ENCODE measurements at regions not wholly inside any gene's neighbourhood (a gene's known extent, or its start where the extent isn't known, plus 50 kb on each side); places are given as distances from the start of the nearest gene placed in this dataset.

DNA sequence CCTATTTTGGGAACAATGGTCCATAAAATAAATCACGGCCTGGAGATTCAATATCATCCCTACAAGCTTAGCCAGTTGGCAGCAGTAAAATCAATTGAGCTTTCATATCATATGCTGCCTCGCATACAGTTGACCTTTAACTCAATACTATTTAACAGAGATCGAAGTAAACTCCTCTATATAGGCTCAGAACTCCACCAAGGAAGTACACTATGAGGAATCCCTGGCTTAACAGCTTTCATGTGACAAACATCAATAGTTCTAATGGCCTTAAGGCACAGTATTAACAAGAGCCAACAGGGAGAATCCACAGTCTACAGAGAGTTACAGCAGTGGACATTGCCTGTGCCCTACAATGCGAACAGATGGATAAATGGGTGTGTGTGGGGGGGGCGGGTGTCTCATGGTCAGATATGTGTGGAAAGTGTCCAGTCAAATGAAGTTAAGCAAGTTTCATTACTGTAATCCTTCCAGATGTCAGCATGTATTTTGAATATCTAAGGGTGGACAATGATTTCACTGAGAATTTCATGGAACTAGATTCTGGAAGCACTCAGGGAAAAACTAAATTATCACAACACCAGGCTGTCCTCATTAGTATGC, 98.2 kb upstream of the FAM9B start:
- TF ChIP-seq, protein P1, sequence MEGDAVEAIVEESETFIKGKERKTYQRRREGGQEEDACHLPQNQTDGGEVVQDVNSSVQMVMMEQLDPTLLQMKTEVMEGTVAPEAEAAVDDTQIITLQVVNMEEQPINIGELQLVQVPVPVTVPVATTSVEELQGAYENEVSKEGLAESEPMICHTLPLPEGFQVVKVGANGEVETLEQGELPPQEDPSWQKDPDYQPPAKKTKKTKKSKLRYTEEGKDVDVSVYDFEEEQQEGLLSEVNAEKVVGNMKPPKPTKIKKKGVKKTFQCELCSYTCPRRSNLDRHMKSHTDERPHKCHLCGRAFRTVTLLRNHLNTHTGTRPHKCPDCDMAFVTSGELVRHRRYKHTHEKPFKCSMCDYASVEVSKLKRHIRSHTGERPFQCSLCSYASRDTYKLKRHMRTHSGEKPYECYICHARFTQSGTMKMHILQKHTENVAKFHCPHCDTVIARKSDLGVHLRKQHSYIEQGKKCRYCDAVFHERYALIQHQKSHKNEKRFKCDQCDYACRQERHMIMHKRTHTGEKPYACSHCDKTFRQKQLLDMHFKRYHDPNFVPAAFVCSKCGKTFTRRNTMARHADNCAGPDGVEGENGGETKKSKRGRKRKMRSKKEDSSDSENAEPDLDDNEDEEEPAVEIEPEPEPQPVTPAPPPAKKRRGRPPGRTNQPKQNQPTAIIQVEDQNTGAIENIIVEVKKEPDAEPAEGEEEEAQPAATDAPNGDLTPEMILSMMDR (IDR thresholded peaks at IDR 0.05; ENCODE audit: insufficient read depth, low read depth, low read length) = no peak
- DNase-seq (ENCODE audit: low read depth) = peak; percentile 13
- no peak overlapping the region for H3K4me3 ChIP-seq (ENCODE audit: low read depth, low read length)

DNA sequence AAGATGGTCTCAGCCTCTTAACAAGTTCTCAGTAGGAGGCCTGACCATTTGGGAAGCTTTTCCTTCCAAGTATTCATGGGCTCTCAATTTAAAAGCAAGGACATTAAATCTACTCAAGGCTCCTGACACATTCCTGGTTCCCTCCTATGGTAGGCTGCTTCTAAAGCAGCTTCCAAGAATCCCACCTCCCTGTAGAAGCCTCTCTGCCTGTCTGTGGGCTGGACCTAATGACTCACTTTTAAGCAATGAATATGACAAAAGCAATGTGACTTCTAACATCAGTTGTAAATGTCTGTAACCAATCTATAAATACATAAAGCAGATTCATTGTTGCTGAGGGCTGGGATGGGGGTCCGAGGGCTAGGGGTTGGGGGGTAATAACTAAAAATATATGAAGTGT, 99.5 kb upstream of the FAM9B start:
- DNase-seq (ENCODE audit: low read depth) = peak; percentile 40
- no peak overlapping the region for H3K4me3 ChIP-seq (ENCODE audit: low read depth, low read length)
- TF ChIP-seq, protein P1 (IDR thresholded peaks at IDR 0.05; ENCODE audit: insufficient read depth, low read depth, low read length) = no peak

DNA sequence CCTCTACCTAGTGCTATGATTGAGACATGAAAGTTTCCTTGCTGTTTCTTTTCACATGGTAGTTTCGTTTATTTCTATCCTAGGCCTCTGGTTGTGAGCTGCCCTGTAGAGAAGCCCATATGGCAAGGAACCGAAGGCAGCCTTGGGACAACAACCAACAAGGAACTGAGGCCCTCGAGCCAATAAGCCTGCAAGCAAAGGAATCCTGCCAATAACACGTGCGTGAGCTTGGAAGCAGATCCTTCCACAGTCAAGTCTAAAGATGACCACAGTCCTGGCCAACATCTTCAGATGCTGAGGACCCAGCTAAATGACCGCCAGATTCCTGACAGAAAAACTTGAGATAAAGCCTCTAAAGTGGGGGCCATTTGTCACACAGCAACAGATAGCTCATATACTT, 100.4 kb upstream of the FAM9B start:
- H3K4me3 ChIP-seq (ENCODE audit: low read depth, low read length) = no peak overlapping the region
- TF ChIP-seq, protein P1 (IDR thresholded peaks at IDR 0.05; ENCODE audit: insufficient read depth, low read depth, low read length) = no peak
- DNase-seq (ENCODE audit: low read depth) = no peak

DNA sequence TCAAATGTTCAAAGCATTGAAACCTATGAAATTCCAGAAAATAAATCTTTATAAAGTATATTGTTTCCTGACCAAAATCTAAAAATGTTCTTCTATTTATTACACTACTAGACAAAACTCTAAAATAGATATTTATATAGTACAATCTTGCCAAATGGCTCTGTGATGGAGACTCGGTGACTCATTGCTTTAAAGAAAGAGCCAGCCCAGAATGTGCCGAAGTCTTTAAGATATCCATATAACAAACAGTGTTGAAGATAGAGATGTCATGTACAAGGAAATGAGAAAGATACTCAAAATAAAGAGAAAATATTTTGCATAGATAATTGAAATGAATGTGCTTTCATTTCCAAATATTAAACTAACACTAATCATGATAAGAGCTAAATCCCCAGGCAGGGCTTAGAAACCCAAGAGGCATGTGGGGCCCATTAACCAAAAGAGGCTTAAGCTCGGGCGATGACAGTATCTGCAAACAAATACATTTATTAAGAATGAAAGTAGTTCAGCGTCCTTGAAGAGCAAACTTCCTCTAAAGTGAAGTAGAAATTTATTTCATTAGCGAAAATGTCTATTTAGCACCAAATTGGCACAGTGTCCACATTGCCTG, 102.1 kb upstream of the FAM9B start:
- TF ChIP-seq, protein P1 (IDR thresholded peaks at IDR 0.05; ENCODE audit: insufficient read depth, low read depth, low read length) = no peak
- DNase-seq (ENCODE audit: low read depth) = peak; percentile 12
- H3K4me3 ChIP-seq (ENCODE audit: low read depth, low read length) = no peak overlapping the region

DNA sequence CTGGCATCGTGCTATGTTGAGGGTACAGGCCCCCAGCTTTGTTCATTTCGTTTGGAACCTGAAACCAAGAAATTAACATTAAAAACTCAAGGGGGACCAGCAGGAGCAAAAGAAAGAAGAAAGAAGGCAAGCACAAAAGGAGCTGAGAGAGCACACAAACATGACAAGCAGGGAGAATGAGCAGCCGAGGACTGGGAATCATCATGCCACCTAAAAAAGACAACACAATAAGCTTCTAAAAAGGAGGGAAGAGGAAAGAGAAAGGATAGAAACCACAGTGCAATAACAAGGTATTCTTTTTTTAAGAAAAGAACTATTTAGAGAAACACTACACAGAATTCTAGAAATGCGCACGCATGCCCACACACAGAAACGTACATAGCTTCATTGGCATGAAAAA, 103.2 kb upstream of the FAM9B start:
- DNase-seq (ENCODE audit: low read depth) = no peak
- TF ChIP-seq, protein P1 (IDR thresholded peaks at IDR 0.05; ENCODE audit: insufficient read depth, low read depth, low read length) = no peak
- H3K4me3 ChIP-seq (ENCODE audit: low read depth, low read length) = no peak overlapping the region

DNA sequence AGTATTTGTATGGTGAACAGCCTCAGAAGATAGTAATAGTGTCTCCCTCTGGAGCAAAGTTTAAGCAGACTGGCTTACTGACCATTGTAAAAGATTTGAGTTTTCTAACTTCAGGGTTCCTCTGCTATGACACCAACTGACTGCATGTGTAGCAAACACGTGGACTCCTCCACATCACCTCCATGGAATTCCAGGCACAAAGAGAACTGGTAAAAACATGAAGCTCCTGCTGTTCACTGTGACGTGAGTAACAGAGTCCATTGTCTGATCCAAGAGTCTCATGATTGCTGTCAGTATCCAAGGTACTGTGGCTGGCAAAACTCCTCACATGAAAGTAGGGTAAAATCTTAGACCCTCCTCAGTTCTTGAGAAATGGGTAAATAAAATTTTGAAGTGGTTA, 107.6 kb upstream of the FAM9B start:
- DNase-seq (ENCODE audit: low read depth) = peak; percentile 50
- TF ChIP-seq, protein P1 (IDR thresholded peaks at IDR 0.05; ENCODE audit: insufficient read depth, low read depth, low read length) = no peak
- H3K4me3 ChIP-seq (ENCODE audit: low read depth, low read length) = no peak overlapping the region
